ENCODE measurements at regions not wholly inside any gene's neighbourhood (a gene's known extent, or its start where the extent isn't known, plus 50 kb on each side); places are given as distances from the start of the nearest gene placed in this dataset.

DNA sequence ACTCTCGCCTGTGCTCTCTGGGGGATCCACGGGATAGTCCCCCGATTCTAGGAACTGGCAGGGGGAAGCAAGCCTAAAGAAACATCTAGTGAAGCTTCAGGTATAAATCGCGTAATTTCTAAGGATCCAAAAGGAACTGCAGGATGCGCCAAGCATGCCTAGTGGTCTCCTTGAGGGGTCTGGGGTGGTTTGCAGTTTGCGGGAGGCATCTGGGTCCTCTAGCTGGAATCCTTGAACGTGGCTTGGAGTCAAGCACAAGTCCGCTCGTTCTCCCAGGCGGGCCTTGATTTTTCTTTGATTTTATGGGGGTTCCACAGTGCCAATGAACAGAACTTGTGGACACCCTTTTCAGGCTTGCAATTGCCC lies 1000.5 kb downstream of the KCNJ18 start:
- Histone ChIP-seq H3K4me3 (ENCODE audit: low read depth in 2 of 2, low read length in 2 of 2) (no peak overlapping the region; a peak in 1 of 4 replicates), H3K4me1 (ENCODE audit: control insufficient read depth, insufficient read depth, low read length) (no peaks in the 10 kb centered on the region), H3K27me3 (ENCODE audit: control insufficient read depth, insufficient read depth, low read length) (no peaks in the 10 kb centered on the region), H3K27ac (ENCODE audit: low read length) (no peak overlapping the region), H3K9me3 (ENCODE audit: control insufficient read depth, insufficient read depth, low read depth, low read length) (no peaks in the 10 kb centered on the region), H3K36me3 (ENCODE audit: control insufficient read depth, insufficient read depth, low read length) (no peaks in the 10 kb centered on the region)
- no peak for DNase-seq (ENCODE audit: low read depth, low spot score)
- TF ChIP-seq POLR2AphosphoS5 (IDR thresholded peaks at IDR 0.05; ENCODE audit: low read depth, low read length) (no peak), SIN3A (IDR thresholded peaks at IDR 0.05; ENCODE audit: borderline replicate concordance, insufficient read depth, low read depth, low read length) (no peak), TCF7L2 (IDR thresholded peaks at IDR 0.05; ENCODE audit: low read depth, low read length) (no peak), CTCF (IDR thresholded peaks at IDR 0.05) (no peak)
- TF ChIP-seq, protein P1, sequence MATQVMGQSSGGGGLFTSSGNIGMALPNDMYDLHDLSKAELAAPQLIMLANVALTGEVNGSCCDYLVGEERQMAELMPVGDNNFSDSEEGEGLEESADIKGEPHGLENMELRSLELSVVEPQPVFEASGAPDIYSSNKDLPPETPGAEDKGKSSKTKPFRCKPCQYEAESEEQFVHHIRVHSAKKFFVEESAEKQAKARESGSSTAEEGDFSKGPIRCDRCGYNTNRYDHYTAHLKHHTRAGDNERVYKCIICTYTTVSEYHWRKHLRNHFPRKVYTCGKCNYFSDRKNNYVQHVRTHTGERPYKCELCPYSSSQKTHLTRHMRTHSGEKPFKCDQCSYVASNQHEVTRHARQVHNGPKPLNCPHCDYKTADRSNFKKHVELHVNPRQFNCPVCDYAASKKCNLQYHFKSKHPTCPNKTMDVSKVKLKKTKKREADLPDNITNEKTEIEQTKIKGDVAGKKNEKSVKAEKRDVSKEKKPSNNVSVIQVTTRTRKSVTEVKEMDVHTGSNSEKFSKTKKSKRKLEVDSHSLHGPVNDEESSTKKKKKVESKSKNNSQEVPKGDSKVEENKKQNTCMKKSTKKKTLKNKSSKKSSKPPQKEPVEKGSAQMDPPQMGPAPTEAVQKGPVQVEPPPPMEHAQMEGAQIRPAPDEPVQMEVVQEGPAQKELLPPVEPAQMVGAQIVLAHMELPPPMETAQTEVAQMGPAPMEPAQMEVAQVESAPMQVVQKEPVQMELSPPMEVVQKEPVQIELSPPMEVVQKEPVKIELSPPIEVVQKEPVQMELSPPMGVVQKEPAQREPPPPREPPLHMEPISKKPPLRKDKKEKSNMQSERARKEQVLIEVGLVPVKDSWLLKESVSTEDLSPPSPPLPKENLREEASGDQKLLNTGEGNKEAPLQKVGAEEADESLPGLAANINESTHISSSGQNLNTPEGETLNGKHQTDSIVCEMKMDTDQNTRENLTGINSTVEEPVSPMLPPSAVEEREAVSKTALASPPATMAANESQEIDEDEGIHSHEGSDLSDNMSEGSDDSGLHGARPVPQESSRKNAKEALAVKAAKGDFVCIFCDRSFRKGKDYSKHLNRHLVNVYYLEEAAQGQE (IDR thresholded peaks at IDR 0.05; ENCODE audit: insufficient read depth in 1 of 2, low read depth in 2 of 2, low read length in 1 of 2), result no peak
- ChIA-PET CTCF (no interaction called here), POLR2A (no interaction called here)
- in situ Hi-C loops (cut with HindIII; ENCODE audit: low pct_unique_long_range_greater_than_20kb, low sequenced_read_pairs) (no loop called here), intact Hi-C loops (cut with micrococcal nuclease; ENCODE audit: unreplicated experiment) (no loop called here)
- BruUV-seq (replicated peaks), result no TSS peak
- no peak for ATAC-seq

- Histone ChIP-seq H3K36me3 (ENCODE audit: control insufficient read depth, insufficient read depth, low read length) (no peaks in the 10 kb centered on the region), H3K4me1 (ENCODE audit: control insufficient read depth, insufficient read depth, low read length) (no peaks in the 10 kb centered on the region), H3K27ac (ENCODE audit: low read length) (no peak overlapping the region), H3K27me3 (ENCODE audit: control insufficient read depth, insufficient read depth, low read length) (no peaks in the 10 kb centered on the region), H3K9me3 (ENCODE audit: control insufficient read depth, insufficient read depth, low read depth, low read length) (no peaks in the 10 kb centered on the region), H3K4me3 (ENCODE audit: low read depth in 2 of 2, low read length in 2 of 2) (no peak overlapping the region)
- ChIA-PET POLR2A (no interaction called here), CTCF (no interaction called here)
- in situ Hi-C loops (cut with HindIII; ENCODE audit: low pct_unique_long_range_greater_than_20kb, low sequenced_read_pairs), result no loop called here
- no peak for DNase-seq (ENCODE audit: low read depth, low spot score)
- ATAC-seq, result peak; percentile 63; the same call in 1 of the 2 replicates
- BruUV-seq (replicated peaks), result no TSS peak
- TF ChIP-seq, protein P1 (IDR thresholded peaks at IDR 0.05; ENCODE audit: insufficient read depth in 1 of 2, low read depth in 2 of 2, low read length in 1 of 2), result no peak
- TF ChIP-seq TCF7L2 (IDR thresholded peaks at IDR 0.05; ENCODE audit: low read depth, low read length) (no peak), POLR2AphosphoS5 (IDR thresholded peaks at IDR 0.05; ENCODE audit: low read depth, low read length) (no peak), SIN3A (IDR thresholded peaks at IDR 0.05; ENCODE audit: borderline replicate concordance, insufficient read depth, low read depth, low read length) (no peak), CTCF (IDR thresholded peaks at IDR 0.05) (peak; percentile 87)
- intact Hi-C loops (cut with micrococcal nuclease; ENCODE audit: unreplicated experiment), result no loop called here
Measured at GRCh38 chr17:22694362-22695227, 1002.3 kb downstream of the KCNJ18 start.

All from Panc1 (cell line).